ENCODE measurements at regions not wholly inside any gene's neighbourhood (a gene's known extent, or its start where the extent isn't known, plus 50 kb on each side); places are given as distances from the start of the nearest gene placed in this dataset.
"Not testable (repeated sequence)": the region's sequence is repeated elsewhere in the genome, so short reads cannot be mapped to it uniquely, and the experiment has no call there.

- DNase-seq (ENCODE audit: extremely low read depth in 1 of 2, low read depth in 1 of 2), result no peak
These were observed 680.9 kb downstream of the IRS1 start for GRCh38 chr2:226118471-226119429.

DNA sequence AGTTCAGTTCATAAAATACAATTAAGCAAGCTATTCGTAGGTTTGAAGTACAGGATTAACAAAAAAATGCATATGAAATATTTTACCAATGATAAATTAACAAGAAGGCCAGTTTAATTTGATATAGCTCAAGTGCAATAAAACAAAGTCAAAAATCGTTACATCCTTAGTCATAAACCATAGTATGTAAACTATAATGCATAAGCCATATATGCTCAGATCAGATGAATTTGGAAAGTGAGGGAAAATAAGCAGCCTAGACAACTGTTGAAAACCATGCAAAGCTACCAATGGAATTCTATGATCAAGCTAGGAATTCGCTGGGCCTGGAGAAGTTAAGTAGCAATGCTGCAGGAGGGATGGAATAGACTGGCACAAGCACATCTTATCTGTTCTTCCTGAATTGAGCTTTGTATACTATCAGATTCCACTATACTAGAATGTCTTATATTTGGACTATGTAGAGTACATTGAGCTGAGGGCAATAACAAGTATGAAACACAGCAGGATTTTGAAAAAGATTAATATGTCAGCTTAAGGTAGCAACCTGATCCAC, 682.0 kb downstream of the IRS1 start:
- DNase-seq (ENCODE audit: extremely low read depth in 1 of 2, low read depth in 1 of 2), result no peak

DNA sequence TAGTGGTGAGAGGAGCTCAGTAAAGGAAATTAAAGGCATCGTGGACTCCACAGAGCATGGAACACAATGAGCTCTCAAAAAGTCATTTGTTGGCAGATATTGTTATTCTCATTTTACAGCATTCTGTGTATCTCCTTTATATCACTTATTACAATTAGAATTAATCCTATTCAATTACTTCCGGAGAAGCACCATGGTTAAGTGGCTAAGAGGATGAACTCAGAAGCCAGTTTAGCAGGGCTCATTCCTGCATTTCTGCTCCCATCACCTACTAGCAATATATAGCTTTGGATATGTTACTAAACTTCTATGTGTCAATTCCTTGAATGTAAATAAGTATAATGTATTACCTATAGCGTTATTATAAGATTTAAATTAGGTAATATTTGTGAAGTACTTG, 683.3 kb downstream of the IRS1 start:
- DNase-seq (ENCODE audit: extremely low read depth in 1 of 2, low read depth in 1 of 2), result no peak

- DNase-seq (ENCODE audit: extremely low read depth in 1 of 2, low read depth in 1 of 2), result no peak
These were observed 683.8 kb downstream of the IRS1 start for GRCh38 chr2:226115832-226116200.

- DNase-seq (ENCODE audit: extremely low read depth in 1 of 2, low read depth in 1 of 2), result no peak
These were observed 684.4 kb downstream of the IRS1 start for GRCh38 chr2:226115102-226115831.

GRCh38 chr2:226114436-226114835, 685.2 kb downstream of the IRS1 start:
- no peak for DNase-seq (ENCODE audit: extremely low read depth in 1 of 2, low read depth in 1 of 2)

DNA sequence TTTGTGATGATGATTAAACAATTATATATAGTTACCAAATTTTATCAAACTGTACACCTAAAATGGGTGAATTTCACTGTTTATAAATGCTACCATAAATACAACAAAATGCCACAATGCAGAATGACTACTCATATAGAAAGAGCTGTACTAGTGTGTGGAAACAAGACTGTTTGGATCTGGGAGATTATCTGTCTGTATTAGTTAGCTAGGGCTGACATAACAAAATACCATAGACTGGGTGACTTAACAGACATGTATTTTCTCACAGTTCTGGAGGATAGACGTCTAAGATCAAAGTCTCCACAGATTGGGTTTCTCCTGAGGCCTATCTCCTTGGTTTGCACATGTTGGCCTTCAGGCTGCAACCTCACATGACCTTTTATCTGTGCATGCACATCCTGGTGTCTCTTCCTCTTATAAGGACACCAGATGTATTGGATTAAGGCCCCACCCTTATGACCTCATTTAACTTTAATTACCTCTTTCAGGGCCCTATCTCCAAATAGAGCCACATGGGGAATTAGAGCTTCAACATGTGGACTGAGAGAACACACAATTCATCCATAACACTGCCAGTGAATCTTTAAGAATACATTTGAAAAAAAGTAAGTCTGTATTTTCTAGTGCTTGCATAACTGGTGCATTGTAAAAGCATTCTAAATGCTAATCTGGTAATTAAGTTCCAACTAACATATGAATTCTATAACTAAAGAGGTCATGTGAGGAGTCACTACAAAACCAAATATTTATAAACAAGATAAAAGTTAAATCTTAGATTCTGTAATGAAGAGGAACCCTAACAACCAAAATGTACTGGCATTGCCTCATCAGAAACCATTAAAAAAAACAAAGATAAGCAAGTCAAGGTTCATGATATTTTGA, 699.6 kb downstream of the NYAP2 start:
- DNase-seq (ENCODE audit: extremely low read depth in 1 of 2, low read depth in 1 of 2), result no peak

- no peak for DNase-seq (ENCODE audit: extremely low read depth in 1 of 2, low read depth in 1 of 2)
These were observed 695.5 kb downstream of the NYAP2 start for GRCh38 chr2:226095058-226095457.

DNA sequence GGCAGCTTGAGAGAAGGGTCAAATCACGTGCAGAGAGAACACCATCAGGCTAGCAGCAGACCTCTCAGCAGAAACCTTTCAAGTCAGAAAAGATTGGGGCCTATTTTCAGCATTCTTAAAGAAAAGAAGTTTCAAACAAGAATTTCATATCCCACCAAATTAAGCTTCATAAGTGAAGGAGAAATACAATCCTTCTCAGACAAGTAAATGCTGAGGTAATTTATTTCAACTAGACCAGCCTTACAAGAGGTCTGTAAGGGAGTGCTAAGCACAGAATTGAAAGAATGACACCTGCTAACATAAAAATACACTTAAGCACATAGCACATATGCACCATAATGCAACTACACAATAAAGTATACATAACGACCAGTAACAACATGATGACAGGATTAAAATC, 693.9 kb downstream of the NYAP2 start:
- no peak for DNase-seq (ENCODE audit: extremely low read depth in 1 of 2, low read depth in 1 of 2)

DNA sequence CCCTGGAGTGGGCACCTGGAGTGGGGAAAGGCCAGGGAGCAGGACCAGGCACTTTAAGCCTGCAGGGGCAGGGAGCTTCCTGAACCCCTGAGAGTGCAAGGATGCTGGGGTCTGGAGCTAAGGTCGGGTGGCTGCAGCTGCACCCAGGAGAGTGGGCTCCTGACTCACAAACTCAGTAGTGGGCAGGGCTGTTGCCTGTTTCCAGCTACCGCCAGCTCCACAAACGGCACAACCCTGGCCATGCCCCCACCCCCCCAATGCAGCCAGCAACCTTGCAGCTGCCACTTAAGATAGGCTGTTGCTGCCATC, 688.8 kb downstream of the NYAP2 start:
- DNase-seq (ENCODE audit: extremely low read depth in 1 of 2, low read depth in 1 of 2), result no peak

GRCh38 chr2:226087505-226088365, 688.2 kb downstream of the NYAP2 start:
- no peak for DNase-seq (ENCODE audit: extremely low read depth in 1 of 2, low read depth in 1 of 2)

DNA sequence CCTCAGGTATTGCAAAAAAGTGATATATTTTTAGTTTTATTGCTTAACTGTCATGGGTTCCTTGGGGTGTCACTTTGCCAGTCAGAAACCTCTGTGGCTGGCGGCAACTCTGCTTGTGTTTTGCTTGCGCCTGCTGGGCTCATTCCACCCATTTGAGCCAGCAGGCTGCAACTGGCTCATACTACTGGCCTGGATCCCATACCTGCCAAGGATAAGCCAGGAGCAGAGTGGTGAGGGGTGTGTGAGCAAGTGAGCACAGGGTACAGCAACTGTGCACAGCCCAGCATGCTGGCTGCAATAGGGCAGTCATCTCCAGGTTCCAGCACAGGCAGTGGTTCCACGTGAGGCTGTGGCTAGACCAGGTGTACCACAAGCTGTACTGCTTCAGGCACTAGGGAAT, 687.5 kb downstream of the NYAP2 start:
- DNase-seq (ENCODE audit: extremely low read depth in 1 of 2, low read depth in 1 of 2), result no peak

DNA sequence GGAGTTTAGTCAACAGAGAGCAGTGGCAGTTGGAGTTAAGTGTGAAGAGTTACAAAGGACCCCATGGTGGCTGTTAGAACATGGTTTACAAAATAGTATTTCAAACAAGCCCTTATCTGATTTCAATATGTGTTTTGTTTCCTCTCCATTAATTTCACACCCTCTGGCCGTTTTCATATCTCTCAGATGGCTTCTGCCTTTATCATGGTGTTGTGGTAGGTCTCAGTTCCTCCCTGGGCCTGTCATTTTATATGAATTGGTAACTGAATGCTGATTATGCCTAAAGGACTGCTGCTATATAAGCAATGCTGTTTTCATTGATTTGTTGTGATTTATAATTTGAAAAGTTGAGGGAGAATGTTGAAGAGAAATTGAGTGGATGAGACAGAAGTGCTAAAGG, 686.7 kb downstream of the NYAP2 start:
- no peak for DNase-seq (ENCODE audit: extremely low read depth in 1 of 2, low read depth in 1 of 2)

DNA sequence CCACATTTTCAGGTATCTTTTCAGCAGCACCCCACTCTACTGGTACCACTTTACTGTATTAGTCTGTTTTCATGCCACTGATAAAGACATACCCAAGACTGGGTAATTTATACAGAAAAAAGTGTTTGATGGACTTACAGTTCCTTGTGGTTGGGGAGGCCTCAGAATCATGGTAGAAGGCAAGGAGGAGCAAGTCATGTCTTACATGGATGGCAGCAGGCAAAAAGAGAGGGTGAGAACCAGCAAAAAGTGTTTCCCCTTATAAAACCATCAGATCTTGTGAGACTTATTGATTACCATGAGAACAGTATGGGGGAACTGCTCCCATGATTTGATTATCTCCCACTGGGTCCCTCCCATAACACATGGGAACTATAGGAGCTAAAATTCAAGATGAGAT, 685.9 kb downstream of the NYAP2 start:
- not testable (repeated sequence) for DNase-seq (ENCODE audit: extremely low read depth in 1 of 2, low read depth in 1 of 2)

DNA sequence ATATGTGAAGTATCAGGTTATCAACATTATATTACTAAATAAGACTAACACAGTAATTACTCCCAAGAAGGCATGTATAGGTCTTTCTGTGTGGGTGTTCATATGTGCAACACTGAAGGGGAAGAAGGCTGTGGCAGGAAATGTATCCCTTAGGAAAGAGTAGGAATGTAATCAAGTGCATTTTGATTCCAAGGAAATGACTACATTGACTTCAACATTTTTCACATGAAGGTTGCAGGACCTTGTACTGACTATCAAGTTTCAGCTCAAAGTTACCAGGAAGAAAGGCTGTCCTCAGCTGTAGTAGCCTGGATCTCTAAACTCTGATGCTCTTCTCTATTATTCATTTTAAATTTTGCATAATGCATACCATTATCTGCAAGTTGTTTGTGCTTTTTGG, 680.8 kb downstream of the NYAP2 start:
- DNase-seq (ENCODE audit: extremely low read depth in 1 of 2, low read depth in 1 of 2), result no peak

- DNase-seq (ENCODE audit: extremely low read depth in 1 of 2, low read depth in 1 of 2), result no peak
These were observed 680.2 kb downstream of the NYAP2 start for GRCh38 chr2:226079671-226080181.

GRCh38 chr2:226079196-226079595, 679.7 kb downstream of the NYAP2 start:
- no peak for DNase-seq (ENCODE audit: extremely low read depth in 1 of 2, low read depth in 1 of 2)

GRCh38 chr2:226078666-226079065, 679.2 kb downstream of the NYAP2 start:
- no peak for DNase-seq (ENCODE audit: extremely low read depth in 1 of 2, low read depth in 1 of 2)

DNA sequence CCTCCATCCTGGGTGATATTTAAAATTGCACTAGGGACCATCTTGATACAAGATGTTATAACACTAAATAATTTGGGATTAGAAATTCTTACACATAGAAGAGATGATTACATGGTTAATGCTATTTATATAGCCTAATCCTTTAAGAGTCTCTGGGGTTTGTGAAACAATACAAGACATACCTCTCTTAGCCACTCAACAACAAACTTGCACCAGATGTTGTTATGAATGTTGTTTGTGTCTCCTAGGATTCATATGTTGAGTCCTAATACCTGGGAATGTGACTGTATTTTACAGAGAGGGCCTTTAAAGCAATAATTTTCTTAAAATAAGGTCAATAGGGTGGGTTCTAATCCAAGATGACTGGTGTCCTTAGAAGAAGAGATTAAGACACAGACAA, 678.3 kb downstream of the NYAP2 start:
- no peak for DNase-seq (ENCODE audit: extremely low read depth in 1 of 2, low read depth in 1 of 2)

DNA sequence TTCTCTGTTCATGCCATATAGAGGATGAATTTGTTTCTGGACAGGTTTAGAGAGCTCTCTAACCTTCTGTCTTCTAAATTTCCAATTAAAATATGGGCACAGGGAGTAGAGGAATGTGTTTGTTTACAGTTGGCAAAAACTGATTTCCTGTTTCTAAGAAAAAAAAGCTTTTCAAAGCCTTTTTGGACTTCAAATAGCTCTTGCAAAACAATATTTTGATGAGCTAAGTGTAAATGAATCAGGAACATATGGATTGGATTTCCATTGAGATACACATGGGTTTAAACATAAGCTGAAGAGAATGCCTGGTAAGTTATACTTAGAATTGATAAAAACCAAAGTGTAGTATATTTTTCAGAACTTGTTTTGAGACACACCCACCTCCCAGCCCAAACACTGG, 677.5 kb downstream of the NYAP2 start:
- no peak for DNase-seq (ENCODE audit: extremely low read depth in 1 of 2, low read depth in 1 of 2)
